ENCODE measurements at regions not wholly inside any gene's neighbourhood (a gene's known extent, or its start where the extent isn't known, plus 50 kb on each side); places are given as distances from the start of the nearest gene placed in this dataset.

DNA sequence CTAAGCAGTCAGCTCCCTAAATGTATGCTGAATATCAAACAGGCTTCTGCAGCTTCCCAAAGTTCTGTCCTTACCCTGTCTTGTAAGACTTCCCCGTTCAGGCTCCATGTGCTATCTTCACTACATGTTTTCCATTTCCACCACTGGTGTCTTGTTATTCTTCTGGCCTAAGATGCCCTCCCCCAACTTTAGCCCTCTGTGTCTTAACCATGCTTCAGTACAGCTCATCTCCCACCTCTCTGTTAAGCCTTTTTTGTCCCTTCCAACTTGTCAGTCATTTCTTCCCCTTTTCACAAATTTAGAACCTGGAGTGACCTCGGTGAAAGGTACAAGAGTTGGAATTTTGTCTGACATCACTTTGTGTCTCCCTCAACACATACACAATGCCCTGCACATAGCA is 151.7 kb upstream of the TBL1XR1 start:
- TF ChIP-seq, protein P1, sequence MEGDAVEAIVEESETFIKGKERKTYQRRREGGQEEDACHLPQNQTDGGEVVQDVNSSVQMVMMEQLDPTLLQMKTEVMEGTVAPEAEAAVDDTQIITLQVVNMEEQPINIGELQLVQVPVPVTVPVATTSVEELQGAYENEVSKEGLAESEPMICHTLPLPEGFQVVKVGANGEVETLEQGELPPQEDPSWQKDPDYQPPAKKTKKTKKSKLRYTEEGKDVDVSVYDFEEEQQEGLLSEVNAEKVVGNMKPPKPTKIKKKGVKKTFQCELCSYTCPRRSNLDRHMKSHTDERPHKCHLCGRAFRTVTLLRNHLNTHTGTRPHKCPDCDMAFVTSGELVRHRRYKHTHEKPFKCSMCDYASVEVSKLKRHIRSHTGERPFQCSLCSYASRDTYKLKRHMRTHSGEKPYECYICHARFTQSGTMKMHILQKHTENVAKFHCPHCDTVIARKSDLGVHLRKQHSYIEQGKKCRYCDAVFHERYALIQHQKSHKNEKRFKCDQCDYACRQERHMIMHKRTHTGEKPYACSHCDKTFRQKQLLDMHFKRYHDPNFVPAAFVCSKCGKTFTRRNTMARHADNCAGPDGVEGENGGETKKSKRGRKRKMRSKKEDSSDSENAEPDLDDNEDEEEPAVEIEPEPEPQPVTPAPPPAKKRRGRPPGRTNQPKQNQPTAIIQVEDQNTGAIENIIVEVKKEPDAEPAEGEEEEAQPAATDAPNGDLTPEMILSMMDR (conservative IDR thresholded peaks at IDR 0.05 in 1 of 2, IDR thresholded peaks at IDR 0.05 in 1 of 2; ENCODE audit: extremely low read depth in 1 of 2, insufficient read depth in 1 of 2, low read depth in 1 of 2, low read length in 2 of 2) = no peak
- no peak for TF ChIP-seq EZH2 (IDR thresholded peaks at IDR 0.05; ENCODE audit: borderline replicate concordance, low read length)

All from mammary epithelial cell (primary cell).